ENCODE measurements at regions not wholly inside any gene's neighbourhood (a gene's known extent, or its start where the extent isn't known, plus 50 kb on each side); places are given as distances from the start of the nearest gene placed in this dataset.

- no peak for DNase-seq (ENCODE audit: low read depth)
- TF ChIP-seq CTCF (IDR thresholded peaks at IDR 0.05; ENCODE audit: insufficient read depth, low read depth, low read length, missing control alignments): no peak
- H3K4me3 ChIP-seq (ENCODE audit: low read depth, low read length): no peak overlapping the region
Measured at GRCh38 chr3:88369767-88370166, 220.0 kb downstream of the C3orf38 start.

- no peak overlapping the region for H3K4me3 ChIP-seq (ENCODE audit: low read depth, low read length)
- TF ChIP-seq CTCF (IDR thresholded peaks at IDR 0.05; ENCODE audit: insufficient read depth, low read depth, low read length, missing control alignments): no peak
- DNase-seq (ENCODE audit: low read depth): peak; percentile 29
Measured at GRCh38 chr3:88385090-88385489, 235.3 kb downstream of the C3orf38 start.

- no peak for DNase-seq (ENCODE audit: low read depth)
- H3K4me3 ChIP-seq (ENCODE audit: low read depth, low read length): no peak overlapping the region
- TF ChIP-seq CTCF (IDR thresholded peaks at IDR 0.05; ENCODE audit: insufficient read depth, low read depth, low read length, missing control alignments): no peak
Measured at GRCh38 chr3:88398581-88398980, 248.8 kb downstream of the C3orf38 start.

GRCh38 chr3:88403319-88403718 lies 253.6 kb downstream of the C3orf38 start:
- TF ChIP-seq CTCF (IDR thresholded peaks at IDR 0.05; ENCODE audit: insufficient read depth, low read depth, low read length, missing control alignments): no peak
- H3K4me3 ChIP-seq (ENCODE audit: low read depth, low read length): no peak overlapping the region
- no peak for DNase-seq (ENCODE audit: low read depth)

- DNase-seq (ENCODE audit: low read depth): no peak
- no peak overlapping the region for H3K4me3 ChIP-seq (ENCODE audit: low read depth, low read length)
- TF ChIP-seq CTCF (IDR thresholded peaks at IDR 0.05; ENCODE audit: insufficient read depth, low read depth, low read length, missing control alignments): no peak
Measured at GRCh38 chr3:88408097-88408496, 258.3 kb downstream of the C3orf38 start.

- no peak for TF ChIP-seq CTCF (IDR thresholded peaks at IDR 0.05; ENCODE audit: insufficient read depth, low read depth, low read length, missing control alignments)
- no peak overlapping the region for H3K4me3 ChIP-seq (ENCODE audit: low read depth, low read length)
- DNase-seq (ENCODE audit: low read depth): no peak
Measured at GRCh38 chr3:88408935-88409334, 259.2 kb downstream of the C3orf38 start.

GRCh38 chr3:88410259-88410658 lies 260.5 kb downstream of the C3orf38 start:
- H3K4me3 ChIP-seq (ENCODE audit: low read depth, low read length): no peak overlapping the region
- DNase-seq (ENCODE audit: low read depth): peak; percentile 5
- no peak for TF ChIP-seq CTCF (IDR thresholded peaks at IDR 0.05; ENCODE audit: insufficient read depth, low read depth, low read length, missing control alignments)
